Transverse colon (tissue), 3 donors: ENCODE measurements at regions not wholly inside any gene's neighbourhood (a gene's known extent, or its start where the extent isn't known, plus 50 kb on each side); places are given as distances from the start of the nearest gene placed in this dataset.

Experiments used
- CTCF ChIP-seq, 5 experiments: fragments of 200-600 bp in 3 of 5; fragments of 450-650 bp in 2 of 5; sonication (generic) in 3 of 5; IDR thresholded peaks; 1 replicate in 2 of 5; 2 replicates in 3 of 5; pipeline ENCODE4 v1.5.1; 2016 to 2017; ENCODE audit warnings: antibody characterized with exemption in 5 of 5, inconsistent platforms in 3 of 5, mild to moderate bottlenecking in 2 of 5, moderate library complexity in 1 of 5
- POLR2A ChIP-seq: fragments of 450-650 bp; IDR thresholded peaks from one replicate; pipeline ENCODE4 v1.6.1; 2016; ENCODE audit warnings: antibody characterized with exemption, mild to moderate bottlenecking, moderate library complexity

DNA sequence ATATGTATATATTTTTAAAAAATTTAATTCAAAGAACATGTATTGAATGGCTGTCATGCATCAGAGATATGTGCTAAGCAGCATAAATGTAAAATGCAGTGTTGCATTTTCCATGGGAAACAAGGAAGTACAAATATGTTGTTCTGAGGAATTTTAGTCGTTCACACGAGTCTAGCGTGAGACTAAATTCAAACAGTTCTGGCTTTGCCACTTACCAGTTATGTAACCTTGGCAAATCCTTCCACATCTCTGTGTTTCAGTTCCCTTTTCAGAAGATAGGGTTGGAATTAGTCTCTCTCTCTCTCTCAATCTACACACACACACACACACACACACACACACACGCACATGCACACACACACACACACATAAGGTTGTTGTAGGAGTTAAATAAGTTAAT lies 305.4 kb downstream of the UTRN start:
- TF ChIP-seq CTCF (IDR thresholded peaks at IDR 0.05): no peak
- no peak for TF ChIP-seq POLR2A
